ENCODE measurements at regions not wholly inside any gene's neighbourhood (a gene's known extent, or its start where the extent isn't known, plus 50 kb on each side); places are given as distances from the start of the nearest gene placed in this dataset.

DNA sequence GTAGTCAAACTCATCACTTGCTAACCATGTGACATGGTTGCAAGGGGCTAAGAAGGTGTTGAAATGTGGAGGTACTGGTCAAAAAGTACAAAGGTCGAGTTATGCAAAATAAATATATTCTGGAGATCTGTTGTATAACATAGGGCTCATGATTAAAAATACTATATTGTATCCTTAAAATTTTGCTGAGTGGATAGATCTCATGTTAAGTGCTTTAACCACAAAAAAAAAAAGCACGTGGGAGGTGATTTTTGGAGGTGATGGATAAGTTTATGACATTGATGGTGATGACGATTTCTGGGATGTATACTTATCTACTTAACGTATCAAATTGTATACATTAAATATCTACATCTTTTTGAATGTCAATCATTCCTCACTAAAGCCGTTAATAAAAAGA is 96.2 kb upstream of the PAPPA start:
- TF ChIP-seq EZH2 (IDR thresholded peaks at IDR 0.05; ENCODE audit: insufficient read depth, poor library complexity, severe bottlenecking) (no peak), EZH2phosphoT487 (IDR thresholded peaks at IDR 0.05; ENCODE audit: insufficient read depth, low read depth) (no peak)
